Osteoblast (primary cell): ENCODE measurements at regions not wholly inside any gene's neighbourhood (a gene's known extent, or its start where the extent isn't known, plus 50 kb on each side); places are given as distances from the start of the nearest gene placed in this dataset.

Experiments used
- DNase-seq: peaks from one replicate; pipeline ENCODE4 v3.0.0; 2011; ENCODE audit warnings: low spot score, mixed read lengths; ENCODE audit not compliant: insufficient read length; ENCODE audit errors: missing footprints
- H2AFZ ChIP-seq: 2 replicates; pipeline ENCODE4 v1.6.0; 2011; ENCODE audit warnings: mild to moderate bottlenecking, low read length
- H3K27ac ChIP-seq: 2 replicates; pipeline ENCODE4 v1.5.1; 2011; ENCODE audit warnings: mild to moderate bottlenecking, low read depth, low read length, moderate library complexity
- H3K27me3 ChIP-seq: 2 replicates; pipeline ENCODE4 v1.6.0; 2012; ENCODE audit warnings: mild to moderate bottlenecking, control low read depth, inconsistent platforms, low read length, moderate library complexity; ENCODE audit not compliant: insufficient read depth
- H3K36me3 ChIP-seq: 2 replicates; pipeline ENCODE4 v1.5.1; 2011; ENCODE audit warnings: mild to moderate bottlenecking, low read length, control low read depth, moderate library complexity; ENCODE audit not compliant: insufficient read depth
- H3K4me1 ChIP-seq: 2 replicates; pipeline ENCODE4 v1.5.1; 2011; ENCODE audit warnings: mild to moderate bottlenecking, low read length, control low read depth, moderate library complexity; ENCODE audit not compliant: insufficient read depth
- H3K4me2 ChIP-seq: 2 replicates; pipeline ENCODE4 v1.6.0; 2011; ENCODE audit warnings: mild to moderate bottlenecking, low read length; ENCODE audit not compliant: insufficient read depth
- H3K4me3 ChIP-seq: fragments of 200-600 bp; sonication (generic); 3 replicates; pipeline ENCODE4 v1.5.1; 2012; ENCODE audit warnings: mild to moderate bottlenecking, low read length, inconsistent platforms; ENCODE audit not compliant: insufficient read depth
- H3K79me2 ChIP-seq: 2 replicates; pipeline ENCODE4 v1.6.0; 2012; ENCODE audit warnings: mild to moderate bottlenecking, low read length, control low read depth, inconsistent platforms; ENCODE audit not compliant: insufficient read depth
- H3K9me3 ChIP-seq: 2 replicates; pipeline ENCODE4 v1.5.1; 2011; ENCODE audit warnings: low read depth, low read length, control low read depth
- H4K20me1 ChIP-seq: 2 replicates; pipeline ENCODE4 v1.6.0; 2012; ENCODE audit warnings: mild to moderate bottlenecking, low read length, control low read depth; ENCODE audit not compliant: insufficient read depth
- TF ChIP-seq, protein P1 (sequence below): IDR thresholded peaks from 2 replicates; pipeline ENCODE4 v1.5.1; 2011; ENCODE audit warnings: mild to moderate bottlenecking, low read depth, low read length, moderate library complexity; ENCODE audit errors: extremely low read depth

DNA sequence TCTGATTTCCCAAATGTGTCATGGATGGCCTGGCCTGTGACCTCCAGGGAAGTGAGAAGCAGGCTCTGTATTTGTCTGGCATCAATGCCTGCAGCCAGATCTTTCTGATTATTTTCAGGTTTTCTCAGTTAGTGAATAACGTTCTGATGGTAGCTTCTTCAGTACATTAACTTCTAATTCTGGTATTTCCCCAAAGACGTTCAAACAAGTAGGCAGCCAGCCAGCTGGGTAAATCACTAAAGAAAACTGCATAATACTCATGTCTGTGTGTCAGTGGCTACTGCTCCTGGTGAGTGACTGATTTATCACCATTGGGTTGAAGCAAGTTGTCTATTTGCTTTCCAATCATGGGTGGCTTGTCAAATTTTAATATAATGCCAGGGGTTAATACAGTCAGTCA is 162.6 kb upstream of the PFN2 start:
- TF ChIP-seq, protein P1, sequence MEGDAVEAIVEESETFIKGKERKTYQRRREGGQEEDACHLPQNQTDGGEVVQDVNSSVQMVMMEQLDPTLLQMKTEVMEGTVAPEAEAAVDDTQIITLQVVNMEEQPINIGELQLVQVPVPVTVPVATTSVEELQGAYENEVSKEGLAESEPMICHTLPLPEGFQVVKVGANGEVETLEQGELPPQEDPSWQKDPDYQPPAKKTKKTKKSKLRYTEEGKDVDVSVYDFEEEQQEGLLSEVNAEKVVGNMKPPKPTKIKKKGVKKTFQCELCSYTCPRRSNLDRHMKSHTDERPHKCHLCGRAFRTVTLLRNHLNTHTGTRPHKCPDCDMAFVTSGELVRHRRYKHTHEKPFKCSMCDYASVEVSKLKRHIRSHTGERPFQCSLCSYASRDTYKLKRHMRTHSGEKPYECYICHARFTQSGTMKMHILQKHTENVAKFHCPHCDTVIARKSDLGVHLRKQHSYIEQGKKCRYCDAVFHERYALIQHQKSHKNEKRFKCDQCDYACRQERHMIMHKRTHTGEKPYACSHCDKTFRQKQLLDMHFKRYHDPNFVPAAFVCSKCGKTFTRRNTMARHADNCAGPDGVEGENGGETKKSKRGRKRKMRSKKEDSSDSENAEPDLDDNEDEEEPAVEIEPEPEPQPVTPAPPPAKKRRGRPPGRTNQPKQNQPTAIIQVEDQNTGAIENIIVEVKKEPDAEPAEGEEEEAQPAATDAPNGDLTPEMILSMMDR = no peak
- no peak for DNase-seq
- Histone ChIP-seq H3K4me2 (no peak overlapping the region), H3K4me1 (no peaks in the 10 kb centered on the region), H3K4me3 (no peak overlapping the region), H3K27me3 (no peaks in the 10 kb centered on the region), H4K20me1 (no peaks in the 10 kb centered on the region), H3K9me3 (no peaks in the 10 kb centered on the region), H3K27ac (no peak overlapping the region), H2AFZ (no peak overlapping the region), H3K79me2 (no peaks in the 10 kb centered on the region), H3K36me3 (no peaks in the 10 kb centered on the region)

- H3K36me3 ChIP-seq = no peaks in the 10 kb centered on the region
- no peaks in the 10 kb centered on the region for H4K20me1 ChIP-seq
- TF ChIP-seq, protein P1 = no peak
- H3K79me2 ChIP-seq = no peaks in the 10 kb centered on the region
- H3K27ac ChIP-seq = no peak overlapping the region
- H3K27me3 ChIP-seq = no peaks in the 10 kb centered on the region
- DNase-seq = no peak
- no peak overlapping the region for H2AFZ ChIP-seq
- no peak overlapping the region for H3K4me3 ChIP-seq
- no peaks in the 10 kb centered on the region for H3K9me3 ChIP-seq
- H3K4me1 ChIP-seq = no peaks in the 10 kb centered on the region
- no peak overlapping the region for H3K4me2 ChIP-seq
Measured at GRCh38 chr3:150132101-150132749, 161.5 kb upstream of the PFN2 start.

DNA sequence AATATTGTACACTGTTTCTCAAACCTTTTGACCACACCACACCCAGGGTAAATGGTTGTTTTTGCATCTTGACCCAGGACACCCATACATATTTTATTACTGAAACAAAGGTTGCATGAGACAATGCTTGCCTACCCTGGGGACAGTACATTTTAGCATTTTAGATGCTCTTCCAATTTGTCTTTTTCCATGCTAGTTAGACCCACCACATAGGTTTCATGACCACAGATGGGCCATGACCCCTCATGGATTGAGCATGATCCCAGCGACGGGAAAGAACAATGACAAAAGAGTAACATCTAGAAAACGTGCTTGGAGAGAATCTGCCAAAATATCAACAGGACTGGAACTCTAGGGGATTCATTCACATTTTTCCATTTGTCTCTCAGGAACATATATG is 161.0 kb upstream of the PFN2 start:
- TF ChIP-seq, protein P1 = no peak
- Histone ChIP-seq H3K27ac (no peak overlapping the region), H3K4me1 (no peaks in the 10 kb centered on the region), H3K4me2 (no peak overlapping the region), H3K4me3 (no peak overlapping the region), H2AFZ (no peak overlapping the region), H4K20me1 (no peaks in the 10 kb centered on the region), H3K9me3 (no peaks in the 10 kb centered on the region), H3K79me2 (no peaks in the 10 kb centered on the region), H3K27me3 (no peaks in the 10 kb centered on the region), H3K36me3 (no peaks in the 10 kb centered on the region)
- DNase-seq = no peak

- Histone ChIP-seq H3K36me3 (no peaks in the 10 kb centered on the region), H3K4me3 (no peak overlapping the region), H3K27ac (no peak overlapping the region), H2AFZ (no peak overlapping the region), H3K4me1 (no peaks in the 10 kb centered on the region), H4K20me1 (no peaks in the 10 kb centered on the region), H3K9me3 (no peaks in the 10 kb centered on the region), H3K79me2 (no peaks in the 10 kb centered on the region), H3K27me3 (no peaks in the 10 kb centered on the region), H3K4me2 (no peak overlapping the region)
- no peak for DNase-seq
- TF ChIP-seq, protein P1 = no peak
Measured at GRCh38 chr3:150130404-150131100, 159.9 kb upstream of the PFN2 start.
